Endothelial cell of umbilical vein (primary cell): ENCODE measurements at regions not wholly inside any gene's neighbourhood (a gene's known extent, or its start where the extent isn't known, plus 50 kb on each side); places are given as distances from the start of the nearest gene placed in this dataset.

Experiments used
- BruUV-seq: library from RNA; stranded (reverse); fragments of 400-500 nt; replicated peaks from 2 replicates; lab custom pipeline; 2021; lab: Mats Ljungman, UMichigan
- CTCF ChIA-PET: fragments of 300-600, 350-600 bp; sonication (Branson Sonifier 250); formaldehyde crosslinking; loops from one replicate; lab custom pipeline; 2021; ENCODE audit warnings: antibody characterized with exemption, inconsistent platforms; lab: Charles Lee
- POLR2A ChIA-PET: fragments of 300-600, 350-600 bp; sonication (Branson Sonifier 250); formaldehyde crosslinking; loops from one replicate; lab custom pipeline; 2021; ENCODE audit warnings: antibody characterized with exemption, inconsistent platforms; lab: Charles Lee
- DNase-seq: peaks from one replicate; pipeline ENCODE4 v3.0.0-alpha.2; 2011; ENCODE audit warnings: low read depth, low spot score
- FAIRE-seq: peaks from 2 replicates; lab custom pipeline; 2011; peaks lifted over from hg19 to GRCh38; lab: Jason Lieb, UNC
- H2AFZ ChIP-seq: 2 replicates; pipeline ENCODE4 v1.6.0; 2012; ENCODE audit warnings: low read depth, low read length, control low read depth, inconsistent platforms
- H3K27ac ChIP-seq: 2 replicates; pipeline ENCODE4 v1.5.1; 2011; ENCODE audit warnings: low read depth, mild to moderate bottlenecking, control low read depth, low read length, moderate library complexity; ENCODE audit not compliant: insufficient read depth
- H3K27me3 ChIP-seq, 2 experiments: 2 replicates each; pipeline versions ENCODE4 v1.6.0 to v1.6.1; 2011; ENCODE audit warnings: low read length in 2 of 2, mixed read lengths in 1 of 2; ENCODE audit not compliant: control insufficient read depth in 2 of 2, insufficient read depth in 2 of 2
- H3K36me3 ChIP-seq, 2 experiments: 2 replicates in 1 of 2; 3 replicates in 1 of 2; pipeline ENCODE4 v1.5.1; 2011; ENCODE audit warnings: low read length in 2 of 2, mild to moderate bottlenecking in 1 of 2, moderate library complexity in 1 of 2; ENCODE audit not compliant: control insufficient read depth in 2 of 2, insufficient read depth in 2 of 2; ENCODE audit errors: extremely low read depth in 1 of 2
- H3K4me1 ChIP-seq: 3 replicates; pipeline ENCODE4 v1.5.1; 2011; ENCODE audit warnings: mild to moderate bottlenecking, low read length; ENCODE audit not compliant: control insufficient read depth, insufficient read depth; ENCODE audit errors: extremely low read depth
- H3K4me2 ChIP-seq: 2 replicates; pipeline ENCODE4 v1.6.1; 2011; ENCODE audit warnings: low read length, control low read depth, mixed read lengths; ENCODE audit not compliant: insufficient read depth
- H3K4me3 ChIP-seq, 3 experiments: fragments of 200-600 bp in 1 of 3; sonication (generic), shearing (Covaris generic) in 1 of 3; replicated peaks in 1 of 3; 2 replicates each; pipeline ENCODE4 v1.5.1; 2011 to 2016; ENCODE audit warnings: control low read depth in 3 of 3, low read length in 3 of 3, mild to moderate bottlenecking in 2 of 3, inconsistent platforms in 1 of 3, low read depth in 1 of 3, moderate library complexity in 1 of 3; ENCODE audit not compliant: insufficient read depth in 1 of 3
- H3K79me2 ChIP-seq: 2 replicates; pipeline ENCODE4 v1.6.0; 2012; ENCODE audit warnings: low read length, inconsistent platforms; ENCODE audit not compliant: control insufficient read depth, insufficient read depth
- H3K9ac ChIP-seq: replicated peaks from 2 replicates; pipeline ENCODE3; 2011; ENCODE audit warnings: low read length, control low read depth; ENCODE audit not compliant: insufficient read depth; ENCODE audit errors: extremely low read depth
- H3K9me1 ChIP-seq: replicated peaks from 3 replicates; pipeline ENCODE4 v1.6.0; 2011; ENCODE audit warnings: mild to moderate bottlenecking, low read length; ENCODE audit not compliant: control insufficient read depth, insufficient read depth; ENCODE audit errors: extremely low read depth
- H3K9me3 ChIP-seq: replicated peaks from 2 replicates; pipeline ENCODE4 v1.5.1; 2012; ENCODE audit warnings: low read length, inconsistent platforms; ENCODE audit not compliant: control insufficient read depth, insufficient read depth
- H4K20me1 ChIP-seq: replicated peaks from 2 replicates; pipeline ENCODE3; 2011; ENCODE audit warnings: mild to moderate bottlenecking, low read length; ENCODE audit not compliant: control insufficient read depth, insufficient read depth; ENCODE audit errors: extremely low read depth
- EZH2 ChIP-seq: IDR thresholded peaks from 2 replicates; pipeline ENCODE4 v1.6.1; 2012; ENCODE audit warnings: borderline replicate concordance, low read depth, mild to moderate bottlenecking, moderate library complexity, low read length, inconsistent platforms; ENCODE audit not compliant: severe bottlenecking
- FOS ChIP-seq: IDR thresholded peaks from 2 replicates; pipeline ENCODE4 v1.6.1; 2011; ENCODE audit warnings: mild to moderate bottlenecking, low read length, moderate library complexity, borderline replicate concordance; ENCODE audit not compliant: insufficient read depth
- GATA2 ChIP-seq: IDR thresholded peaks from 2 replicates; pipeline ENCODE4 v1.7.0; 2011; ENCODE audit warnings: low read depth, mild to moderate bottlenecking, moderate library complexity, mixed read lengths, low read length; ENCODE audit not compliant: insufficient read length, insufficient read depth
- JUN ChIP-seq: IDR thresholded peaks from 2 replicates; pipeline ENCODE4 v1.6.1; 2011; ENCODE audit warnings: borderline replicate concordance, low read depth; ENCODE audit not compliant: insufficient read length, insufficient read depth
- MAX ChIP-seq: IDR thresholded peaks from 2 replicates; pipeline ENCODE4 v1.6.1; 2011; ENCODE audit not compliant: insufficient read depth, insufficient read length
- MYC ChIP-seq: IDR thresholded peaks from one replicate; pipeline ENCODE4 v1.6.1; 2011; ENCODE audit warnings: mild to moderate bottlenecking, low read depth, low read length
- POLR2A ChIP-seq: IDR thresholded peaks from 2 replicates; pipeline ENCODE4 v1.6.1; 2012; ENCODE audit warnings: low read depth, mild to moderate bottlenecking, control low read depth, low read length
- POLR2AphosphoS5 ChIP-seq: IDR thresholded peaks from 2 replicates; pipeline ENCODE4 v1.6.1; 2012; ENCODE audit warnings: low read depth, mild to moderate bottlenecking, control low read depth, low read length, moderate library complexity; ENCODE audit not compliant: insufficient read depth
- dilution Hi-C: fragments of 300-500 bp; cut with MboI; formaldehyde crosslinking; loops from one replicate; pipeline ENCODE4 v1.15.0; 2019; ENCODE audit warnings: low sequenced_read_pairs; ENCODE audit not compliant: extremely low pct_ligation_motif_present
- intact Hi-C: fragments of 100-400 bp; cut with micrococcal nuclease; formaldehyde crosslinking; loops from one replicate; pipeline ENCODE4 v1.10.0; 2022
- TF ChIP-seq, protein P1 (sequence below), 2 donors: IDR thresholded peaks; 1 replicate in 1 of 2; 2 replicates in 1 of 2; pipeline ENCODE4 v1.5.1; 2011; ENCODE audit warnings: low read length in 2 of 2, mild to moderate bottlenecking in 2 of 2, moderate library complexity in 2 of 2, control low read depth in 1 of 2, inconsistent platforms in 1 of 2, low read depth in 1 of 2; ENCODE audit not compliant: insufficient read depth in 1 of 2; ENCODE audit errors: extremely low read depth in 1 of 2

- POLR2A ChIA-PET, result no interaction called here
- CTCF ChIA-PET, result no interaction called here
- Histone ChIP-seq H2AFZ (no peak overlapping the region), H3K9me1 (no peaks in the 10 kb centered on the region), H4K20me1 (no peaks in the 10 kb centered on the region), H3K9me3 (no peaks in the 10 kb centered on the region), H3K79me2 (no peaks in the 10 kb centered on the region), H3K4me2 (no peak overlapping the region), H3K4me3 (no peak overlapping the region), H3K27me3 (no peaks in the 10 kb centered on the region), H3K36me3 (no peaks in the 10 kb centered on the region), H3K27ac (no peak overlapping the region), H3K9ac (no peak overlapping the region), H3K4me1 (no peaks in the 10 kb centered on the region)
- FAIRE-seq (no peak), DNase-seq (no peak)
- dilution Hi-C loops, result no loop called here
- intact Hi-C loops, result no loop called here
- TF ChIP-seq FOS, result no peak
- TF ChIP-seq POLR2A, result no peak
- no peak for TF ChIP-seq JUN
- TF ChIP-seq, protein P1, sequence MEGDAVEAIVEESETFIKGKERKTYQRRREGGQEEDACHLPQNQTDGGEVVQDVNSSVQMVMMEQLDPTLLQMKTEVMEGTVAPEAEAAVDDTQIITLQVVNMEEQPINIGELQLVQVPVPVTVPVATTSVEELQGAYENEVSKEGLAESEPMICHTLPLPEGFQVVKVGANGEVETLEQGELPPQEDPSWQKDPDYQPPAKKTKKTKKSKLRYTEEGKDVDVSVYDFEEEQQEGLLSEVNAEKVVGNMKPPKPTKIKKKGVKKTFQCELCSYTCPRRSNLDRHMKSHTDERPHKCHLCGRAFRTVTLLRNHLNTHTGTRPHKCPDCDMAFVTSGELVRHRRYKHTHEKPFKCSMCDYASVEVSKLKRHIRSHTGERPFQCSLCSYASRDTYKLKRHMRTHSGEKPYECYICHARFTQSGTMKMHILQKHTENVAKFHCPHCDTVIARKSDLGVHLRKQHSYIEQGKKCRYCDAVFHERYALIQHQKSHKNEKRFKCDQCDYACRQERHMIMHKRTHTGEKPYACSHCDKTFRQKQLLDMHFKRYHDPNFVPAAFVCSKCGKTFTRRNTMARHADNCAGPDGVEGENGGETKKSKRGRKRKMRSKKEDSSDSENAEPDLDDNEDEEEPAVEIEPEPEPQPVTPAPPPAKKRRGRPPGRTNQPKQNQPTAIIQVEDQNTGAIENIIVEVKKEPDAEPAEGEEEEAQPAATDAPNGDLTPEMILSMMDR (IDR thresholded peaks at IDR 0.05; ENCODE audit: extremely low read depth in 1 of 2, insufficient read depth in 1 of 2, low read depth in 1 of 2, low read length in 2 of 2), result no peak
- TF ChIP-seq POLR2AphosphoS5, result no peak
- no peak for TF ChIP-seq EZH2
- no peak for TF ChIP-seq GATA2
- no peak for TF ChIP-seq MAX
- no peak for TF ChIP-seq MYC
- no TSS peak for BruUV-seq
Measured at GRCh38 chr4:188275686-188276085, 136.4 kb downstream of the TRIML1 start.
